NCI-H1694 treated with DMSO at 0.1 percent for 48 hours (cell line): ENCODE measurements at regions not wholly inside any gene's neighbourhood (a gene's known extent, or its start where the extent isn't known, plus 50 kb on each side); places are given as distances from the start of the nearest gene placed in this dataset.

Source experiments
- DNase-seq: peaks from one replicate; lab custom pipeline; 2025; lab: John Stamatoyannopoulos, UW

- no peak for DNase-seq
Observed at GRCh38 chr5:155299386-155300005, 285.9 kb downstream of the KIF4B start.

GRCh38 chr5:155303120-155303519 lies 289.6 kb downstream of the KIF4B start:
- no peak for DNase-seq

GRCh38 chr5:155307229-155307628 lies 293.7 kb downstream of the KIF4B start:
- no peak for DNase-seq

- no peak for DNase-seq
Observed at GRCh38 chr5:155308289-155308688, 294.7 kb downstream of the KIF4B start.

GRCh38 chr5:155309021-155309746 lies 295.6 kb downstream of the KIF4B start:
- DNase-seq: peak; percentile 14

GRCh38 chr5:155311721-155312120 lies 298.2 kb downstream of the KIF4B start:
- no peak for DNase-seq

- DNase-seq: no peak
Observed at GRCh38 chr5:155313518-155313917, 300.0 kb downstream of the KIF4B start.

GRCh38 chr5:155316070-155316714 lies 302.6 kb downstream of the KIF4B start:
- DNase-seq: no peak

GRCh38 chr5:155332618-155333017 lies 319.1 kb downstream of the KIF4B start:
- no peak for DNase-seq

- DNase-seq: no peak
Observed at GRCh38 chr5:155342956-155343355, 329.4 kb downstream of the KIF4B start.

GRCh38 chr5:155343468-155343867 lies 329.9 kb downstream of the KIF4B start:
- DNase-seq: no peak

- DNase-seq: no peak
Observed at GRCh38 chr5:155353231-155353630, 339.7 kb downstream of the KIF4B start.

GRCh38 chr5:155366096-155366495 lies 352.5 kb downstream of the KIF4B start:
- no peak for DNase-seq

GRCh38 chr5:155367841-155368240 lies 354.3 kb downstream of the KIF4B start:
- DNase-seq: no peak

GRCh38 chr5:155368490-155368889 lies 354.9 kb downstream of the KIF4B start:
- no peak for DNase-seq

GRCh38 chr5:155380480-155380879 lies 366.9 kb downstream of the KIF4B start:
- no peak for DNase-seq

GRCh38 chr5:155381654-155382053 lies 368.1 kb downstream of the KIF4B start:
- no peak for DNase-seq

GRCh38 chr5:155389498-155389897 lies 375.9 kb downstream of the KIF4B start:
- DNase-seq: no peak

GRCh38 chr5:155394727-155395126 lies 381.2 kb downstream of the KIF4B start:
- DNase-seq: no peak

- no peak for DNase-seq
Observed at GRCh38 chr5:155402927-155403640, 389.5 kb downstream of the KIF4B start.

GRCh38 chr5:155406815-155407214 lies 393.3 kb downstream of the KIF4B start:
- no peak for DNase-seq

GRCh38 chr5:155408465-155408864 lies 394.9 kb downstream of the KIF4B start:
- DNase-seq: no peak

- DNase-seq: no peak
Observed at GRCh38 chr5:155416765-155417164, 403.2 kb downstream of the KIF4B start.
